GM06990 (cell line): ENCODE measurements at regions not wholly inside any gene's neighbourhood (a gene's known extent, or its start where the extent isn't known, plus 50 kb on each side); places are given as distances from the start of the nearest gene placed in this dataset.

ENCODE experiments used
- DNase-seq: peaks from one replicate; pipeline ENCODE4 v3.0.0-alpha.2; 2011; ENCODE audit not compliant: insufficient read length; ENCODE audit errors: extremely low read depth
- H3K27me3 ChIP-seq: replicated peaks from 2 replicates; pipeline ENCODE4 v1.6.0; 2011; ENCODE audit warnings: low read length; ENCODE audit not compliant: control insufficient read depth, insufficient read depth
- H3K36me3 ChIP-seq: 2 replicates; pipeline ENCODE4 v1.5.1; 2011; ENCODE audit warnings: low read length; ENCODE audit not compliant: control insufficient read depth, insufficient read depth
- H3K4me3 ChIP-seq: replicated peaks from 2 replicates; pipeline ENCODE4 v1.5.1; 2011; ENCODE audit warnings: low read depth, mild to moderate bottlenecking, control low read depth, low read length
- TF ChIP-seq, protein P1 (sequence below): IDR thresholded peaks from 2 replicates; pipeline ENCODE4 v1.5.1; 2011; ENCODE audit warnings: low read length, control low read depth, mild to moderate bottlenecking, inconsistent platforms; ENCODE audit not compliant: insufficient read depth, poor library complexity, severe bottlenecking

GRCh38 chr5:82991059-82991458, 86.1 kb downstream of the TMEM167A start:
- no peaks in the 10 kb centered on the region for H3K36me3 ChIP-seq
- TF ChIP-seq, protein P1, sequence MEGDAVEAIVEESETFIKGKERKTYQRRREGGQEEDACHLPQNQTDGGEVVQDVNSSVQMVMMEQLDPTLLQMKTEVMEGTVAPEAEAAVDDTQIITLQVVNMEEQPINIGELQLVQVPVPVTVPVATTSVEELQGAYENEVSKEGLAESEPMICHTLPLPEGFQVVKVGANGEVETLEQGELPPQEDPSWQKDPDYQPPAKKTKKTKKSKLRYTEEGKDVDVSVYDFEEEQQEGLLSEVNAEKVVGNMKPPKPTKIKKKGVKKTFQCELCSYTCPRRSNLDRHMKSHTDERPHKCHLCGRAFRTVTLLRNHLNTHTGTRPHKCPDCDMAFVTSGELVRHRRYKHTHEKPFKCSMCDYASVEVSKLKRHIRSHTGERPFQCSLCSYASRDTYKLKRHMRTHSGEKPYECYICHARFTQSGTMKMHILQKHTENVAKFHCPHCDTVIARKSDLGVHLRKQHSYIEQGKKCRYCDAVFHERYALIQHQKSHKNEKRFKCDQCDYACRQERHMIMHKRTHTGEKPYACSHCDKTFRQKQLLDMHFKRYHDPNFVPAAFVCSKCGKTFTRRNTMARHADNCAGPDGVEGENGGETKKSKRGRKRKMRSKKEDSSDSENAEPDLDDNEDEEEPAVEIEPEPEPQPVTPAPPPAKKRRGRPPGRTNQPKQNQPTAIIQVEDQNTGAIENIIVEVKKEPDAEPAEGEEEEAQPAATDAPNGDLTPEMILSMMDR, result no peak
- DNase-seq, result no peak
- H3K4me3 ChIP-seq, result no peak overlapping the region
- no peaks in the 10 kb centered on the region for H3K27me3 ChIP-seq

GRCh38 chr5:82987188-82987587, 90.0 kb downstream of the TMEM167A start:
- no peak for DNase-seq
- TF ChIP-seq, protein P1, result no peak
- no peak overlapping the region for H3K4me3 ChIP-seq
- H3K27me3 ChIP-seq, result no peaks in the 10 kb centered on the region
- no peaks in the 10 kb centered on the region for H3K36me3 ChIP-seq

- DNase-seq, result no peak
- TF ChIP-seq, protein P1, result no peak
- no peaks in the 10 kb centered on the region for H3K36me3 ChIP-seq
- no peaks in the 10 kb centered on the region for H3K27me3 ChIP-seq
- no peak overlapping the region for H3K4me3 ChIP-seq
These were observed 90.8 kb downstream of the TMEM167A start for GRCh38 chr5:82986404-82986803.

- no peaks in the 10 kb centered on the region for H3K36me3 ChIP-seq
- no peak for DNase-seq
- no peaks in the 10 kb centered on the region for H3K27me3 ChIP-seq
- no peak overlapping the region for H3K4me3 ChIP-seq
- TF ChIP-seq, protein P1, result no peak
These were observed 91.4 kb downstream of the TMEM167A start for GRCh38 chr5:82985763-82986162.

DNA sequence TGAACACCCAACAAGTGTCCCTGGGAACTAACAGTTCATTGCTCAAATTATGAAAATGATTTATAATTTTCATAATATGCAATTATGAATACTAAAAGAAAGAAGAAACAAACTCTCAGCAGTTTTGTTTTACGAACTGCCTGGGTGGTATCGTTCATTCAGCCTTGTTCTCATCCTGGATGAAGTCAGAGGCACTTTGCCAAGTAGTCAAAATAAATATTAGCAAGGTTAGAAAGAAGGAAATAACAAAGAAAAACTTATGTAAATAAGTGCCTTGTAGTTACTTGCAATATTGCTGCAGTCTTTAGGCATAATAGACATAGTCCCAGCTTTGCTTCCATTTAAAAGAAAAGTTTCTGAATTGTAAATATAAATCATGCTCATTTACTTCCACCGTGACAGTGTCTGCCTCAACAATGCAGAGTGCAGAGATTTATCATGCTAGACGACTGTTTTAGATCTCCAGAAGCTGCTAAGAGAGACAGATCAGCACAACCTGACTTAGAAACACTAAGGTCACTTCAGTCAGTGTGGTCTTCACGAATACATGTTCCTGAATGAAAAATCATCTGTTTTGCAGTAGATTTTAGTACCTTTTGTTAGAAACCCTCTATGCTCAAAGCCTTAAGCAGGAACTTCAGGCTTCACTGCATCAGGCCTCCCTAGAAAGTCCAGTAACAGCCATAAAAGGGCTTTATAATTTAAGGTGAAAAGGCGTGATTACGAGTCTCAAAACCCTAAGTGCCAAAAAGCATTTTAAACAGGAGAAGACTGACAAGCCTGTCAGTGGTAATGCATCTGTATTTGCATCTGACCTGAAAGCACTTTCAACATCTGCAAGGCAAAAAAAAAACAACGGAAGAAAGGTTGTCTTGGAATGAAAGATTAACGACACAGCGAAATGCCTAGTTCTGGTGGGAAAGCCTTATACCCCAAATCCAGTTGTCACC, 92.1 kb downstream of the TMEM167A start:
- TF ChIP-seq, protein P1, result no peak
- H3K27me3 ChIP-seq, result no peaks in the 10 kb centered on the region
- H3K4me3 ChIP-seq, result no peak overlapping the region
- H3K36me3 ChIP-seq, result no peaks in the 10 kb centered on the region
- no peak for DNase-seq
